Vagina (tissue), 2 donors: ENCODE measurements at regions not wholly inside any gene's neighbourhood (a gene's known extent, or its start where the extent isn't known, plus 50 kb on each side); places are given as distances from the start of the nearest gene placed in this dataset.
"Not testable (repeated sequence)": the region's sequence is repeated elsewhere in the genome, so short reads cannot be mapped to it uniquely, and the experiment has no call there.

Experiments used
- DNase-seq, 2 donors: peaks; one replicate each; pipeline ENCODE4 v3.0.0-alpha.2; 2017; ENCODE audit errors: extremely low spot score in 2 of 2
- H3K27ac ChIP-seq: fragments of 200-600 bp; sonication (generic); one replicate; pipeline ENCODE4 v1.5.1; 2019
- H3K27me3 ChIP-seq: fragments of 200-600 bp; sonication (generic); one replicate; pipeline ENCODE4 v1.5.1; 2019
- H3K36me3 ChIP-seq, 2 donors: fragments of 200-600 bp; sonication (generic); one replicate each; pipeline ENCODE4 v1.5.1; 2017 to 2019
- H3K4me1 ChIP-seq: fragments of 200-600 bp; sonication (generic); one replicate; pipeline ENCODE4 v1.5.1; 2019
- H3K4me3 ChIP-seq, 2 donors: fragments of 200-600 bp; sonication (generic); 1 replicate in 1 of 2; 2 replicates in 1 of 2; pipeline ENCODE4 v1.5.1; 2016 to 2019
- H3K9me3 ChIP-seq: fragments of 200-600 bp; sonication (generic); one replicate; pipeline ENCODE4 v1.5.1; 2019
- CTCF ChIP-seq, 3 experiments: fragments of 450-650 bp in 2 of 3; fragments of 200-600 bp in 1 of 3; sonication (generic) in 1 of 3; IDR thresholded peaks; one replicate each; pipeline ENCODE4 v1.5.1; 2017 to 2019; ENCODE audit warnings: antibody characterized with exemption in 3 of 3, mild to moderate bottlenecking in 2 of 3, moderate library complexity in 2 of 3
- POLR2A ChIP-seq, 2 donors: fragments of 450-650 bp; IDR thresholded peaks; one replicate each; pipeline ENCODE4 v1.6.1; 2017; ENCODE audit warnings: antibody characterized with exemption in 2 of 2, mild to moderate bottlenecking in 2 of 2, moderate library complexity in 2 of 2
- POLR2AphosphoS5 ChIP-seq, 2 donors: sonication (generic); formaldehyde crosslinking; IDR thresholded peaks; one replicate each; pipeline ENCODE4 v1.9.0; 2017; ENCODE audit warnings: antibody characterized with exemption in 2 of 2, mild to moderate bottlenecking in 2 of 2, low read depth in 1 of 2; ENCODE audit not compliant: insufficient read depth in 1 of 2
- intact Hi-C: fragments of 100-400 bp; cut with DNase I; formaldehyde crosslinking; loops from one replicate; pipeline ENCODE4 v1.15.1; 2023

GRCh38 chr2:208608122-208608835 lies 201.7 kb downstream of the PTH2R start:
- no peak overlapping the region for H3K4me3 ChIP-seq
- no peaks in the 10 kb centered on the region for H3K9me3 ChIP-seq
- no peak for DNase-seq
- no peaks in the 10 kb centered on the region for H3K4me1 ChIP-seq
- H3K27ac ChIP-seq: no peak overlapping the region
- intact Hi-C loops: no loop called here
- no peaks in the 10 kb centered on the region for H3K36me3 ChIP-seq
- TF ChIP-seq POLR2A (IDR thresholded peaks at IDR 0.05) (no peak), POLR2AphosphoS5 (IDR thresholded peaks at IDR 0.05; ENCODE audit: insufficient read depth in 1 of 2, low read depth in 1 of 2) (no peak), CTCF (IDR thresholded peaks at IDR 0.05) (no peak)
- no peaks in the 10 kb centered on the region for H3K27me3 ChIP-seq

- Histone ChIP-seq H3K36me3 (no peaks in the 10 kb centered on the region), H3K4me1 (no peaks in the 10 kb centered on the region), H3K9me3 (no peaks in the 10 kb centered on the region), H3K27me3 (no peaks in the 10 kb centered on the region), H3K4me3 (no peak overlapping the region), H3K27ac (no peak overlapping the region)
- TF ChIP-seq CTCF (IDR thresholded peaks at IDR 0.05): no peak
- TF ChIP-seq POLR2AphosphoS5 (IDR thresholded peaks at IDR 0.05; ENCODE audit: insufficient read depth in 1 of 2, low read depth in 1 of 2): no peak
- TF ChIP-seq POLR2A (IDR thresholded peaks at IDR 0.05): no peak
- DNase-seq: no peak
- intact Hi-C loops: no loop called here
Measured at GRCh38 chr2:208609166-208609804, 202.7 kb downstream of the PTH2R start.

GRCh38 chr2:208615675-208616074 lies 209.1 kb downstream of the PTH2R start:
- H3K27me3 ChIP-seq, DNase-seq, H3K36me3 ChIP-seq, H3K9me3 ChIP-seq, H3K27ac ChIP-seq, intact Hi-C loops, H3K4me1 ChIP-seq, H3K4me3 ChIP-seq: not testable (repeated sequence)

- no peak for TF ChIP-seq CTCF (IDR thresholded peaks at IDR 0.05)
- no peak for TF ChIP-seq POLR2A (IDR thresholded peaks at IDR 0.05)
- no peak for TF ChIP-seq POLR2AphosphoS5 (IDR thresholded peaks at IDR 0.05; ENCODE audit: insufficient read depth in 1 of 2, low read depth in 1 of 2)
Measured at GRCh38 chr2:208618220-208618619, 211.6 kb downstream of the PTH2R start.

GRCh38 chr2:208619993-208620392 lies 213.4 kb downstream of the PTH2R start:
- Histone ChIP-seq H3K9me3 (no peaks in the 10 kb centered on the region), H3K27ac (no peak overlapping the region), H3K4me1 (no peaks in the 10 kb centered on the region), H3K36me3 (no peaks in the 10 kb centered on the region), H3K4me3 (no peak overlapping the region), H3K27me3 (no peaks in the 10 kb centered on the region)
- TF ChIP-seq POLR2AphosphoS5 (IDR thresholded peaks at IDR 0.05; ENCODE audit: insufficient read depth in 1 of 2, low read depth in 1 of 2) (no peak), CTCF (IDR thresholded peaks at IDR 0.05) (no peak), POLR2A (IDR thresholded peaks at IDR 0.05) (no peak)
- intact Hi-C loops: no loop called here
- no peak for DNase-seq

More at GRCh38 chr2:208618220-208618619, 211.6 kb downstream of the PTH2R start:
- H3K4me3 ChIP-seq: no peak overlapping the region
- H3K36me3 ChIP-seq: no peaks in the 10 kb centered on the region
- no peaks in the 10 kb centered on the region for H3K9me3 ChIP-seq
- no peaks in the 10 kb centered on the region for H3K27me3 ChIP-seq
- no peak for DNase-seq
- intact Hi-C loops: no loop called here
- no peaks in the 10 kb centered on the region for H3K4me1 ChIP-seq
- no peak overlapping the region for H3K27ac ChIP-seq
